ENCODE measurements at regions not wholly inside any gene's neighbourhood (a gene's known extent, or its start where the extent isn't known, plus 50 kb on each side); places are given as distances from the start of the nearest gene placed in this dataset.

GRCh38 chr3:190728574-190729246 is 133.8 kb downstream of the GMNC start:
- FAIRE-seq (no peak), DNase-seq (ENCODE audit: extremely low spot score, insufficient read length, low read depth) (no peak)

- DNase-seq (ENCODE audit: extremely low spot score, insufficient read length, low read depth): no peak
- FAIRE-seq: no peak
These were observed 140.2 kb downstream of the GMNC start for GRCh38 chr3:190722181-190722905.

GRCh38 chr3:190721330-190721729 is 141.2 kb downstream of the GMNC start:
- FAIRE-seq (peak; percentile 75), DNase-seq (ENCODE audit: extremely low spot score, insufficient read length, low read depth) (peak; percentile 2)

GRCh38 chr3:190718671-190719070 is 143.8 kb downstream of the GMNC start:
- FAIRE-seq (no peak), DNase-seq (ENCODE audit: extremely low spot score, insufficient read length, low read depth) (no peak)

- DNase-seq (ENCODE audit: extremely low spot score, insufficient read length, low read depth) (no peak), FAIRE-seq (no peak)
These were observed 144.4 kb downstream of the GMNC start for GRCh38 chr3:190718097-190718496.

- DNase-seq (ENCODE audit: extremely low spot score, insufficient read length, low read depth) (no peak), FAIRE-seq (no peak)
These were observed 145.5 kb downstream of the GMNC start for GRCh38 chr3:190716961-190717360.

- DNase-seq (ENCODE audit: extremely low spot score, insufficient read length, low read depth): no peak
- FAIRE-seq: no peak
These were observed 146.3 kb downstream of the GMNC start for GRCh38 chr3:190716211-190716610.

GRCh38 chr3:190710723-190711122 is 151.8 kb downstream of the GMNC start:
- DNase-seq (ENCODE audit: extremely low spot score, insufficient read length, low read depth): no peak

GRCh38 chr3:190709351-190709773 is 153.1 kb downstream of the GMNC start:
- DNase-seq (ENCODE audit: extremely low spot score, insufficient read length, low read depth) (no peak), FAIRE-seq (no peak)

More at GRCh38 chr3:190710723-190711122, 151.8 kb downstream of the GMNC start:
- no peak for FAIRE-seq
